Nephron (organoid): ENCODE measurements at regions not wholly inside any gene's neighbourhood (a gene's known extent, or its start where the extent isn't known, plus 50 kb on each side); places are given as distances from the start of the nearest gene placed in this dataset.

ENCODE experiments used
- H3K27ac Mint-ChIP-seq, 3 experiments: 2 replicates each; pipeline ENCODE4 v1.8.0; 2020; ENCODE audit warnings: mixed read lengths in 3 of 3, mild to moderate bottlenecking in 2 of 3, moderate library complexity in 1 of 3
- H3K27me3 Mint-ChIP-seq: 2 replicates; pipeline ENCODE4 v1.8.0; 2021; ENCODE audit warnings: low read depth, mild to moderate bottlenecking, moderate library complexity, mixed read lengths
- H3K36me3 Mint-ChIP-seq: 2 replicates; pipeline ENCODE4 v1.8.0; 2020; ENCODE audit warnings: low read depth, mixed read lengths
- H3K4me1 Mint-ChIP-seq: 2 replicates; pipeline ENCODE4 v1.8.0; 2020; ENCODE audit warnings: mixed read lengths
- H3K4me3 Mint-ChIP-seq, 3 experiments: 2 replicates each; pipeline ENCODE4 v1.8.0; 2020; ENCODE audit warnings: mild to moderate bottlenecking in 3 of 3, mixed read lengths in 3 of 3, moderate library complexity in 2 of 3
- H3K9me3 Mint-ChIP-seq: 2 replicates; pipeline ENCODE4 v1.8.0; 2020; ENCODE audit warnings: mixed read lengths
- TF ChIP-seq, protein P1 (sequence below), 3 experiments: fragments of 200-600 bp; sonication (generic); IDR thresholded peaks; one replicate each; pipeline ENCODE4 v1.5.0; 2021; ENCODE audit warnings: antibody characterized with exemption in 3 of 3; ENCODE audit not compliant: unreplicated experiment in 3 of 3

DNA sequence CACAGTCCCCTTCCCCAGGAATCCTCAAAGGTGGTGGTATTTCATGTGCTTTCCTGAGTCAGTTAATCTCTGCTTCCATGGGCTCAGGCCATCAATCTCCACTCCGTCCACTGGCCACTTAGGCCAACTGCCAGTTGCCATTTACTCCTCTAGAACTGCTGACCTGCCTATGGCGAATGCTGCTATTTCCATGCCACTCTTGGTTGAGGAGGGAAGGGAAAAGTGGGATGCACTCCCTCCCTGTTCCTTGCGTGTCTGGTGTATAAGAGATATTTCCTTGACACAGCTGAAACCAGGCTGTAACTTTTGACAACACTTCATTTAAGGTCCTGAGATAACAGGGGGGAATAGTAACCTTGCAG lies 261.5 kb downstream of the MREG start:
- Mint-ChIP-seq H3K4me3 (no peak overlapping the region), H3K9me3 (no peaks in the 10 kb centered on the region), H3K36me3 (no peaks in the 10 kb centered on the region), H3K4me1 (peaks cover 42% of the 10 kb centered on the region), H3K27ac (peak overlapping the region in 2 of 3 experiments; percentile 10 to 70), H3K27me3 (no peaks in the 10 kb centered on the region)
- TF ChIP-seq, protein P1, sequence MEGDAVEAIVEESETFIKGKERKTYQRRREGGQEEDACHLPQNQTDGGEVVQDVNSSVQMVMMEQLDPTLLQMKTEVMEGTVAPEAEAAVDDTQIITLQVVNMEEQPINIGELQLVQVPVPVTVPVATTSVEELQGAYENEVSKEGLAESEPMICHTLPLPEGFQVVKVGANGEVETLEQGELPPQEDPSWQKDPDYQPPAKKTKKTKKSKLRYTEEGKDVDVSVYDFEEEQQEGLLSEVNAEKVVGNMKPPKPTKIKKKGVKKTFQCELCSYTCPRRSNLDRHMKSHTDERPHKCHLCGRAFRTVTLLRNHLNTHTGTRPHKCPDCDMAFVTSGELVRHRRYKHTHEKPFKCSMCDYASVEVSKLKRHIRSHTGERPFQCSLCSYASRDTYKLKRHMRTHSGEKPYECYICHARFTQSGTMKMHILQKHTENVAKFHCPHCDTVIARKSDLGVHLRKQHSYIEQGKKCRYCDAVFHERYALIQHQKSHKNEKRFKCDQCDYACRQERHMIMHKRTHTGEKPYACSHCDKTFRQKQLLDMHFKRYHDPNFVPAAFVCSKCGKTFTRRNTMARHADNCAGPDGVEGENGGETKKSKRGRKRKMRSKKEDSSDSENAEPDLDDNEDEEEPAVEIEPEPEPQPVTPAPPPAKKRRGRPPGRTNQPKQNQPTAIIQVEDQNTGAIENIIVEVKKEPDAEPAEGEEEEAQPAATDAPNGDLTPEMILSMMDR (IDR thresholded peaks at IDR 0.05; ENCODE audit: unreplicated experiment in 3 of 3) = no peak

DNA sequence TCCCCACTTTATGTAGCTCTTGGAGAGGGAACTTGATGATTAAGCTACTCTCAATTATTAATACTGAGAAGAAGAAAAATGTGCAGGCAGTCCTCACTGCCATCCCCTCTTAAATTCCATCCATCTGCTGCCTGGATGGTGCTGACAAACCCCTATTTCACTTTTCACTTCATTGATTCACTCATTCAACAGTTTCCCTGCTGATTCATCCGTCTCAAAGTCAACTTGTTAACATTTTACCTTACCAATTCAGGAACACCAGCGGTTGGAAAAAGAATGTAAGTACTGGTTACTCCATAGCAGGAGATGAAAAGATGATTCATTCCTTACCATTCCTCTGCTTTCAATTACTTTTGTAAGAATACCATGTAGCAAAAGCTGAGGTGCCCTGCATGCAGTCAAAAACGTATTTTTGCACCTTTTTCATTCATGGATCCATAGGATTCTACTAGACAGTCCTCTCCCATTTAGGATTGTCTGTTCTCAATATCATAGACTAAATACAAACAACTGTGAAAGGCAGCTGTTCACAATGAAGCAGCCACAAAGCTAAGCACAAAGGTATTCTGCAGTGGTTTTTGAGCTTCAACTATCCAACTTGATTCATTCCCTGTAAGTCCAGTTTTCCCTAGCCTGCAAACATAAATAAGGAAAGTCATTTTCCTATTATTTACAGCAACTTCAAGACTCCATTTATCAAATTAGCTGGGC lies 262.0 kb downstream of the MREG start:
- H3K4me1 Mint-ChIP-seq = peaks cover 40% of the 10 kb centered on the region

DNA sequence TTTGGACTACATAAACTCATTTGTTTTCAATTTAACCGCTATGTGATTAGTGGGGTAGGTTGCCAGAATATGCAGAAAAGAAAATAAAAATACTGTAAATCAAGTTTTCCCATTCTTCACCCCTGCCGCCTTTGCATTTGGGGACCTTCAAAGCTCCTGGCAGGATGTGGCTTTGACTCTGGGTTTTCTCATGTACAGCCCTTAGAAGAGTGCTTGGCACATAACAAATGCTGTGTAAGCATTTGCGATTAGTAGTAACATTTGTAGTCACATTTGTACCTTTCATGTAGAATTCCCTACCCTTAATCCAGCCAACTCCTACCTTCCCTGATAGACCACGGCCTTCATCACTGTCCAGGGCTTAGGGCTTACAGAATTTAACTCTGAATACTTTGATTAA lies 262.6 kb downstream of the MREG start:
- Mint-ChIP-seq H3K27ac (peak overlapping the region; percentile 6 to 70 (median 70)), H3K4me3 (no peak overlapping the region), H3K36me3 (no peaks in the 10 kb centered on the region), H3K9me3 (no peaks in the 10 kb centered on the region), H3K4me1 (peaks cover 34% of the 10 kb centered on the region), H3K27me3 (no peaks in the 10 kb centered on the region)
- TF ChIP-seq, protein P1 (IDR thresholded peaks at IDR 0.05; ENCODE audit: unreplicated experiment in 3 of 3) = no peak

More for the DNA sequence above, 262.0 kb downstream of the MREG start:
- Mint-ChIP-seq H3K27ac (peak overlapping the region; percentile 6 to 70 (median 70)), H3K36me3 (no peaks in the 10 kb centered on the region), H3K4me3 (no peak overlapping the region), H3K9me3 (no peaks in the 10 kb centered on the region), H3K27me3 (no peaks in the 10 kb centered on the region)
- TF ChIP-seq, protein P1 (IDR thresholded peaks at IDR 0.05; ENCODE audit: unreplicated experiment in 3 of 3) = no peak

DNA sequence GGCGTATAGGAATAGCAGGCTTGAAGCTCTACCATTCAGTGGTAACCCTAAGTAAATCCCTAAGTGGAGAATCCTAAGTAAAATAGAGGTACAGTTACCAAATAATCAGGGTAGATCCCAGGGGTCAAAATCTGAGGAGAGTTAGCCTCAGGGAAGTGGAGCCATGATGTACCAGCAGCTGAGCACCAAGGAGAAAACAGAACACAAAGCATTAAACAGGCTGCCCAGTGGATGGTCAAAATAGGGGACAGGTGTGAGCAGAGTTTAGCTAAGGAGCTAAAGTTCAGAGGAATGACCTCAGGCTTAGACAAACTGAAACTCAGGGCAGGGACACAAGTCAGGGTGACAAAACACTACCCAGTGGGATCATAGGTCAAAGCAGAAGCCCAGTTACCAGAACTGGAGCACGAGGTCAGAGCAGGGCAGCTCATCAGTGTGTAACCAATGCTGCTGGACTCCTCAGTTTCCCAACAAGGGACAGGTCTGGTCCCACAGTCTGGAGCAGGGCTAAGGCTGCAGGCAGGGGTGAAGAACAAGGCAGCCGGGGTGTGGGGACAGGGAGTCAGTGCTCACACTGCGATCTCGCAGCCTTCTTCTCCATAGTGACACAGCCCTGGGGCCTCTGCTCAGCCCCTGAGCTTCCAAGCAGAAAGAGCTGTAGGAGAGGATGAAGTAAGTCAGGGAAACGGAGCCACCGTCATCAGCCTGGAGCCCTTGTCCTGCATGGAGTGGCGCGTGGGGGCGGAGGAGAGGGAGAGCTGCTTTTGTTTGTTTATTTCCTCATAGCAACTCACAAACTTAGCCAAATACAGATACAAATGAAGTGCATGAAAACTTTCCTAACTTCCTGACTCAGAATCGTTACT lies 264.0 kb downstream of the MREG start:
- no peaks in the 10 kb centered on the region for H3K27me3 Mint-ChIP-seq
- H3K4me3 Mint-ChIP-seq = no peak overlapping the region
- peaks cover 30% of the 10 kb centered on the region for H3K4me1 Mint-ChIP-seq
- H3K36me3 Mint-ChIP-seq = no peaks in the 10 kb centered on the region
- no peaks in the 10 kb centered on the region for H3K9me3 Mint-ChIP-seq
- TF ChIP-seq, protein P1 (IDR thresholded peaks at IDR 0.05; ENCODE audit: unreplicated experiment in 3 of 3) = no peak
- H3K27ac Mint-ChIP-seq = peak overlapping the region in 2 of 3 experiments; percentile 32 to 59

DNA sequence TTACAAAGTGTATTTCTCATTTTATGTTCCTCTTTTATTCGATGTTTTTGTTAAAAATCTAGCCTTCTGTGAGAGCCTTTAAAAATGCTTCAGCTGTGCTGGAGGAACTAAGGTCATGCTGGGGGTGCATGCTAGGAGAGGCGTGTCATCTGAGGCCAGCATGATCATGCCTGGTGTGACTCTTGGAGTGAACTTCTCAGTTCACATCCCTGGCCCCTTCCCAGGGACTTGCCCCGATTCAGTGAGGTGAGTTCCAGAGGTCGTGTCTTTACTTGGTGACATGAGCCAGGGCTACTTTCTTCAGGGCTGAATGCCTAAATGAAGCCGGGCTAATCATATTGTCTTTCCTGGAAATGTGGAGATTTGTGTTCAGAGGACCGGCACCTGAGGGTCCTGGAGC lies 264.9 kb downstream of the MREG start:
- no peaks in the 10 kb centered on the region for H3K9me3 Mint-ChIP-seq
- TF ChIP-seq, protein P1 (IDR thresholded peaks at IDR 0.05; ENCODE audit: unreplicated experiment in 3 of 3) = no peak
- H3K27me3 Mint-ChIP-seq = no peaks in the 10 kb centered on the region
- H3K4me1 Mint-ChIP-seq = peaks cover 28% of the 10 kb centered on the region
- no peaks in the 10 kb centered on the region for H3K36me3 Mint-ChIP-seq
- no peak overlapping the region for H3K27ac Mint-ChIP-seq
- no peak overlapping the region for H3K4me3 Mint-ChIP-seq
